ENCODE measurements at regions not wholly inside any gene's neighbourhood (a gene's known extent, or its start where the extent isn't known, plus 50 kb on each side); places are given as distances from the start of the nearest gene placed in this dataset.

- no peak for TF ChIP-seq CTCF (IDR thresholded peaks at IDR 0.05 in 4 of 5, conservative IDR thresholded peaks at IDR 0.05 in 1 of 5)
- TF ChIP-seq POLR2A (IDR thresholded peaks at IDR 0.05), result no peak
Observed at GRCh38 chr3:66762916-66763693, 235.0 kb upstream of the KBTBD8 start.

All from gastrocnemius medialis (tissue), 4 donors.